ENCODE measurements at regions not wholly inside any gene's neighbourhood (a gene's known extent, or its start where the extent isn't known, plus 50 kb on each side); places are given as distances from the start of the nearest gene placed in this dataset.

GRCh38 chr13:97640268-97640667 lies 206.3 kb downstream of the RAP2A start:
- Mint-ChIP-seq H3K27me3 (ENCODE audit: insufficient read depth, unreplicated experiment) (no peaks in the 10 kb centered on the region), H3K27ac (ENCODE audit: low read depth, unreplicated experiment) (no peak overlapping the region), H3K36me3 (ENCODE audit: insufficient read depth, unreplicated experiment) (no peaks in the 10 kb centered on the region), H3K4me3 (ENCODE audit: unreplicated experiment) (no peak overlapping the region), H3K4me1 (ENCODE audit: insufficient read depth, unreplicated experiment) (no peaks in the 10 kb centered on the region), H3K9me3 (ENCODE audit: unreplicated experiment) (no peaks in the 10 kb centered on the region)
- POLR2A ChIA-PET = no interaction called here
- TF ChIP-seq, protein P1, sequence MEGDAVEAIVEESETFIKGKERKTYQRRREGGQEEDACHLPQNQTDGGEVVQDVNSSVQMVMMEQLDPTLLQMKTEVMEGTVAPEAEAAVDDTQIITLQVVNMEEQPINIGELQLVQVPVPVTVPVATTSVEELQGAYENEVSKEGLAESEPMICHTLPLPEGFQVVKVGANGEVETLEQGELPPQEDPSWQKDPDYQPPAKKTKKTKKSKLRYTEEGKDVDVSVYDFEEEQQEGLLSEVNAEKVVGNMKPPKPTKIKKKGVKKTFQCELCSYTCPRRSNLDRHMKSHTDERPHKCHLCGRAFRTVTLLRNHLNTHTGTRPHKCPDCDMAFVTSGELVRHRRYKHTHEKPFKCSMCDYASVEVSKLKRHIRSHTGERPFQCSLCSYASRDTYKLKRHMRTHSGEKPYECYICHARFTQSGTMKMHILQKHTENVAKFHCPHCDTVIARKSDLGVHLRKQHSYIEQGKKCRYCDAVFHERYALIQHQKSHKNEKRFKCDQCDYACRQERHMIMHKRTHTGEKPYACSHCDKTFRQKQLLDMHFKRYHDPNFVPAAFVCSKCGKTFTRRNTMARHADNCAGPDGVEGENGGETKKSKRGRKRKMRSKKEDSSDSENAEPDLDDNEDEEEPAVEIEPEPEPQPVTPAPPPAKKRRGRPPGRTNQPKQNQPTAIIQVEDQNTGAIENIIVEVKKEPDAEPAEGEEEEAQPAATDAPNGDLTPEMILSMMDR (IDR thresholded peaks at IDR 0.05; ENCODE audit: unreplicated experiment) = no peak
- intact Hi-C loops (cut with micrococcal nuclease) = no loop called here
- no peak for DNase-seq (ENCODE audit: unreplicated experiment)
- CTCF ChIA-PET = no interaction called here
- BruUV-seq (replicated peaks) = no TSS peak

DNA sequence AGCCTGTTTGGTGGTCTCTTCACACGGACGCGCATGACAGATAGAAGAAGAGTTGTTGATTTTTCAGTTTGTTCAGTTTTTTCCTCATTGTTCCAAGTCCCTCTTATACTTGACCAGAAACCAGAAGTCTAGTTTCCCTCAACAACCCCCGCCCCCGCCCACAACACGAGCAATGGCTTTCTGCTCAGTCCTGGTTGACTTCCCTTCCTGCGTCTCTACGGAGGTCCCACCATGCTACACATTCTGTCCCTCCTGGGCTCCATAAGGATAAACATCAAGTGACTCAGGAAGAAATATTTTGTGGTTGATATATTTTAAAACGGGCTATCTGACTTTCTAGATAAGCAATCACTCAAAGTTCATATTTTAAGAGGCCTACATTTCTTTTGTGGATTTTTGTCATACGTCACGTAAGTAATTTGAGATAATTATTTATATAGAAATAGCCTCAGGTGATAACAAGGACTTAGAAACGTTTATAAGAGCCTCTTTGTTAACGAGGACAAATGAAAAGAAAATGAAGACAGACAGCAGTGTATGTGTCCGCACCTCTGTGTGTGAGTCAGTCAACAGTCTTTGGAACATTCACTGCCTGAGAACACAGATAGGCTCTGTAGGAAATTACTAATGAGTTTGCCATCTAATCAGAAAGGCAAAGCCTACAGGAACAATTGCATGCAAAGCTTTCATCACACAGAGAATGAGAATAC lies 214.4 kb downstream of the RAP2A start:
- intact Hi-C loops (cut with micrococcal nuclease) = no loop called here
- Mint-ChIP-seq H3K9me3 (ENCODE audit: unreplicated experiment) (no peaks in the 10 kb centered on the region), H3K36me3 (ENCODE audit: insufficient read depth, unreplicated experiment) (no peaks in the 10 kb centered on the region), H3K27ac (ENCODE audit: low read depth, unreplicated experiment) (no peak overlapping the region), H3K27me3 (ENCODE audit: insufficient read depth, unreplicated experiment) (peaks cover 14% of the 10 kb centered on the region), H3K4me1 (ENCODE audit: insufficient read depth, unreplicated experiment) (no peaks in the 10 kb centered on the region), H3K4me3 (ENCODE audit: unreplicated experiment) (no peak overlapping the region)
- DNase-seq (ENCODE audit: unreplicated experiment) = peak; percentile 20
- TF ChIP-seq, protein P1 (IDR thresholded peaks at IDR 0.05; ENCODE audit: unreplicated experiment) = no peak
- ChIA-PET POLR2A (no interaction called here), CTCF (interaction anchor here (0.7 kb wide), 1 partner anchor 11 kb away, joined by 3 read pairs; no protein-coding TSS in a partner anchor)
- no TSS peak for BruUV-seq (replicated peaks)

- no peak for DNase-seq (ENCODE audit: unreplicated experiment)
- H3K4me3 Mint-ChIP-seq (ENCODE audit: unreplicated experiment) = no peak overlapping the region
- CTCF ChIA-PET = interaction anchor here (0.7 kb wide), 1 partner anchor 10 kb away, joined by 3 read pairs; no protein-coding TSS in a partner anchor
- H3K36me3 Mint-ChIP-seq (ENCODE audit: insufficient read depth, unreplicated experiment) = no peaks in the 10 kb centered on the region
- intact Hi-C loops (cut with micrococcal nuclease) = no loop called here
- peaks cover 14% of the 10 kb centered on the region for H3K27me3 Mint-ChIP-seq (ENCODE audit: insufficient read depth, unreplicated experiment)
- peaks cover 5% of the 10 kb centered on the region for H3K4me1 Mint-ChIP-seq (ENCODE audit: insufficient read depth, unreplicated experiment)
- POLR2A ChIA-PET = no interaction called here
- TF ChIP-seq, protein P1 (IDR thresholded peaks at IDR 0.05; ENCODE audit: unreplicated experiment) = no peak
- no peak overlapping the region for H3K27ac Mint-ChIP-seq (ENCODE audit: low read depth, unreplicated experiment)
- no peaks in the 10 kb centered on the region for H3K9me3 Mint-ChIP-seq (ENCODE audit: unreplicated experiment)
- no TSS peak for BruUV-seq (replicated peaks)
Measured at GRCh38 chr13:97648881-97649224, 214.9 kb downstream of the RAP2A start.

DNA sequence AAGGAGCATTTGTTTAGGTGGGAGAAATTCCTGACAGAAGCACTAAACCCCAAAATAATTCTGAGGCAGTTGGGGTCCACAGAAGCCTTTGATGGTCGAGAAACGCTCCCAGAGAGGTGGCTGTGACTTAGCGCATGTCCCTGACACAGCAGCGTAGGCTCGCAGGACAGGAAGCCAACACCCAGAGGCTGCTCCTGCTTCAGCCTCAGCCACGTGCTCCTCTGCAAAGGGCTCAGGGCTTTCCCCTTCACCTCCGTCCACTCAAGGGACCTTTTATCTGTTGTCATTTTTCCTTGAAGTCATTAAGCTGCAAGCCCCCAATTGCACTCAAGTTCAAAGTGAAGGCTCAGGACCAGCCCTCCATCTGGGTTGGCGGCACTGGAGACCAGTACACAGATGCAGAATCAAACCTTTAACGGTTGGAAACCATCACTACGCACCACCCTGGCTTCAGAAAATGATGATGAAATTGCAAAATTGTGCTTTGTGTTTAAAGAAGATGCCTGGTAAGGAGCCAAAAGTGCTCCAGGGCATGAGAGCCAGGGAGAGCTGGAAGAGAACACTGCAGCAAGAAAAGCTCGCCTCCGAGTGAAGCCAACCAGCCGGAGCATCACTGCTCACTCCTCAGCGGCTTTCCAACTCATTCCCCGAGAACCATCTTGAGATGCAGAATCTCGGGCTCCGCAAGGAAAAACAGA lies 219.6 kb downstream of the RAP2A start:
- POLR2A ChIA-PET = no interaction called here
- BruUV-seq (replicated peaks) = no TSS peak
- Mint-ChIP-seq H3K27me3 (ENCODE audit: insufficient read depth, unreplicated experiment) (peaks cover 14% of the 10 kb centered on the region), H3K36me3 (ENCODE audit: insufficient read depth, unreplicated experiment) (no peaks in the 10 kb centered on the region), H3K9me3 (ENCODE audit: unreplicated experiment) (no peaks in the 10 kb centered on the region), H3K4me3 (ENCODE audit: unreplicated experiment) (no peak overlapping the region), H3K27ac (ENCODE audit: low read depth, unreplicated experiment) (no peak overlapping the region), H3K4me1 (ENCODE audit: insufficient read depth, unreplicated experiment) (peaks cover 5% of the 10 kb centered on the region)
- intact Hi-C loops (cut with micrococcal nuclease) = no loop called here
- CTCF ChIA-PET = interaction anchor here (1.1 kb wide), 1 partner anchor 12 kb away, joined by 4 read pairs; no protein-coding TSS in a partner anchor
- TF ChIP-seq, protein P1 (IDR thresholded peaks at IDR 0.05; ENCODE audit: unreplicated experiment) = no peak
- DNase-seq (ENCODE audit: unreplicated experiment) = peak; percentile 94
